ENCODE measurements at regions not wholly inside any gene's neighbourhood (a gene's known extent, or its start where the extent isn't known, plus 50 kb on each side); places are given as distances from the start of the nearest gene placed in this dataset.

DNA sequence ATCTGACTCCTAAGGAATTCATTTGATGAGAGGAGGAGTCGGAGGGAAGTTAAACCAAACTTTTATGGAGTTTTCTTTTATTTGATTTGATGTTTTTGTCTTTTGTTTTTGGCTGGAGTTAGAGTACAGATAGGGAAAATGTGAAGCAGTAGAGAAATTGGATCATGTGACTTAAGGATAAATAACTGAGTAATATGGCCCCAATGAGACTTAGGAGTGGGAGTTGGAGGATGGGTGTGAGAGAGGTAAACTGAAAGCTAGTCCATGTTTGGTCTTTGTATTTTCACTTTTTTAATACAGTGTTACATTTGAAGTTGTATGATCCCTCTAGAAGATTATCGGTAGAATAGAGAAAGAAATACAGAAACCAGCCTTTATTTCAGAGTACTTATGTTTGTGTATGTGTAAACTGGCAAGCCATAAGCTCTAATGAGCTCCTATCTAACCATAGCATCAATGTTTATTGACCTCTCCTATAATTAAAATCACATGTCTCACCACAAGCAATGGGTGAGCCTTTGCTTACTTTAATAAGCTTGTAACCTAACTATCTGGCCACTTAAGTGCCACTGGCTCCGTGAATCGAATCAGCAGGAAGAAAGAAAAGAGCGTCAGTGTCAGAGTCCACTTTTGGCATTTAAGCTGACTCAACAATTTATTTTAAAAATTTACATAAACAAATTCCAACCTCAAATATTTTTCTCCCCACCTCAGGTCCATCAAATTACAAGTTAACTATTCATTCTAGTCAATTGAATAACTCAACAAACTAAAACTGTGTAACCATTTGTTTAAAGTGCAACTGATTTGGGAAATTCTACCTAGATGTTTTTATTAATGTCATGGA lies 113.8 kb downstream of the EPDR1 start:
- peaks cover 8% of the 10 kb centered on the region for H3K27me3 Mint-ChIP-seq (ENCODE audit: unreplicated experiment)
- no peak for TF ChIP-seq CTCF (IDR thresholded peaks at IDR 0.05)
- DNase-seq (ENCODE audit: extremely low spot score, unreplicated experiment), result no peak
- H3K27ac Mint-ChIP-seq (ENCODE audit: unreplicated experiment), result no peak overlapping the region
- no peaks in the 10 kb centered on the region for H3K9me3 Mint-ChIP-seq (ENCODE audit: unreplicated experiment)
- H3K4me1 Mint-ChIP-seq (ENCODE audit: unreplicated experiment), result no peaks in the 10 kb centered on the region
- H3K4me3 Mint-ChIP-seq (ENCODE audit: unreplicated experiment), result no peak overlapping the region
- H3K36me3 Mint-ChIP-seq (ENCODE audit: unreplicated experiment), result no peaks in the 10 kb centered on the region

DNA sequence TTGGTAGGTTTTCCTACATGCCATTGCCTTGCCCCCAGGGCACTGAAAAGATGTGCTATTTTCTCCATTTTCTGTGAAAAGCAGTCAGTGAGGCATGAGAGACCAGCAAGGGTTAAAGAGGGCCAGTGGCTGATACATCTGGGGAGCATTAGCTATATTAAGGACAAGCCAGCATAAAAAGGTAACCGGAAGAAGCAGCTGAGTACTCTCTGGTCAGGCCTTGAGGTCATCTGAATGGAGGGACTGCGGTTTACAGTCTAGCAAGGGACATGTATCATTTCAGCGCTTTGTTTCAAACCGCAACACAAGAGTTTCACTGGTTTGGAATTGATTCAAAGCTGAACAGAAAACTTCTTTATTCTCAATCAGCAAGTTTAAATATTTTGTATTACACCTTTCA lies 120.4 kb downstream of the EPDR1 start:
- no peak for DNase-seq (ENCODE audit: extremely low spot score, unreplicated experiment)
- Mint-ChIP-seq H3K36me3 (ENCODE audit: unreplicated experiment) (no peaks in the 10 kb centered on the region), H3K27ac (ENCODE audit: unreplicated experiment) (no peak overlapping the region), H3K9me3 (ENCODE audit: unreplicated experiment) (no peaks in the 10 kb centered on the region), H3K27me3 (ENCODE audit: unreplicated experiment) (peaks cover 3% of the 10 kb centered on the region), H3K4me1 (ENCODE audit: unreplicated experiment) (no peaks in the 10 kb centered on the region), H3K4me3 (ENCODE audit: unreplicated experiment) (no peak overlapping the region)
- no peak for TF ChIP-seq CTCF (IDR thresholded peaks at IDR 0.05)

DNA sequence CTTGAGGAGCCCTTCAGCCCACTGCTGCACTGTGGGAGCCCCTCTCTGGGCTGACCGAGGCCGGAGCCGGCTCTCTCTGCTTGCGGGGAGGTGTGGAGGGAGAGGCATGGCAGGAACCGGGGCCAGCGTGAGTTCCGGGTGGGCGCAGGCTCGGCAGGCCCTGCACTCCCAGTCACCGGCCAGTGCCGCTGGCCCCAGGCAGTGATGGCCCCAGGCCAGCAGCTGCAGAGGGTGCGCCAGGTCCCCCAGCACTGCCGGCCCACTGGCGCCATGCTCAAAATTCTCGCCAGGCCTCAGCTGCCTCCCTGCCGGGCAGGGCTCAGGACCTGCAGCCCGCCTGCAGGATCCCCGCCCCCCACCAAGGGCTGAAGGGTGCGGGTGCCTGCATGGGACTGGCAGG lies 128.4 kb upstream of the STARD3NL start:
- Mint-ChIP-seq H3K4me1 (ENCODE audit: unreplicated experiment) (no peaks in the 10 kb centered on the region), H3K27ac (ENCODE audit: unreplicated experiment) (no peak overlapping the region), H3K27me3 (ENCODE audit: unreplicated experiment) (peaks cover 9% of the 10 kb centered on the region), H3K9me3 (ENCODE audit: unreplicated experiment) (peaks cover 16% of the 10 kb centered on the region), H3K4me3 (ENCODE audit: unreplicated experiment) (no peak overlapping the region), H3K36me3 (ENCODE audit: unreplicated experiment) (peaks cover 3% of the 10 kb centered on the region)
- DNase-seq (ENCODE audit: extremely low spot score, unreplicated experiment), result no peak
- no peak for TF ChIP-seq CTCF (IDR thresholded peaks at IDR 0.05)

- peaks cover 16% of the 10 kb centered on the region for H3K9me3 Mint-ChIP-seq (ENCODE audit: unreplicated experiment)
- TF ChIP-seq CTCF (IDR thresholded peaks at IDR 0.05), result no peak
- H3K27me3 Mint-ChIP-seq (ENCODE audit: unreplicated experiment), result peaks cover 9% of the 10 kb centered on the region
- H3K4me3 Mint-ChIP-seq (ENCODE audit: unreplicated experiment), result no peak overlapping the region
- no peaks in the 10 kb centered on the region for H3K4me1 Mint-ChIP-seq (ENCODE audit: unreplicated experiment)
- DNase-seq (ENCODE audit: extremely low spot score, unreplicated experiment), result no peak
- H3K36me3 Mint-ChIP-seq (ENCODE audit: unreplicated experiment), result peaks cover 3% of the 10 kb centered on the region
- H3K27ac Mint-ChIP-seq (ENCODE audit: unreplicated experiment), result no peak overlapping the region
Observed at GRCh38 chr7:38051311-38051710, 126.7 kb upstream of the STARD3NL start.

- Mint-ChIP-seq H3K4me3 (ENCODE audit: unreplicated experiment) (no peak overlapping the region), H3K9me3 (ENCODE audit: unreplicated experiment) (peaks cover 16% of the 10 kb centered on the region), H3K27me3 (ENCODE audit: unreplicated experiment) (peaks cover 9% of the 10 kb centered on the region), H3K4me1 (ENCODE audit: unreplicated experiment) (no peaks in the 10 kb centered on the region), H3K36me3 (ENCODE audit: unreplicated experiment) (peaks cover 3% of the 10 kb centered on the region), H3K27ac (ENCODE audit: unreplicated experiment) (no peak overlapping the region)
- no peak for DNase-seq (ENCODE audit: extremely low spot score, unreplicated experiment)
- TF ChIP-seq CTCF (IDR thresholded peaks at IDR 0.05), result no peak
Observed at GRCh38 chr7:38051786-38052185, 126.3 kb upstream of the STARD3NL start.
